Lung (tissue), 11 donors: ENCODE measurements at regions not wholly inside any gene's neighbourhood (a gene's known extent, or its start where the extent isn't known, plus 50 kb on each side); places are given as distances from the start of the nearest gene placed in this dataset.

Experiments
- ATAC-seq: fragments of 200-7000 bp; cut with Tn5 transposase; one replicate; pipeline ENCODE4 v1.9.1; 2020; ENCODE audit warnings: moderate number of reproducible peaks; ENCODE audit not compliant: insufficient read depth, low FRiP score
- DNase-seq, 3 donors: peaks; one replicate each; pipeline ENCODE4 v3.0.0-alpha.2; 2013 to 2017
- H3K27ac ChIP-seq, 2 donors: one replicate each; pipeline ENCODE4 v1.5.1; 2013; ENCODE audit warnings: mild to moderate bottlenecking in 2 of 2, moderate library complexity in 2 of 2, control low read depth in 1 of 2, inconsistent platforms in 1 of 2, low read depth in 1 of 2, low read length in 1 of 2
- H3K27me3 ChIP-seq, 3 donors: one replicate each; pipeline ENCODE4 v1.5.1; 2013; ENCODE audit warnings: low read length in 2 of 3; ENCODE audit not compliant: control insufficient read depth in 3 of 3, insufficient read depth in 3 of 3
- H3K36me3 ChIP-seq, 4 donors: one replicate each; pipeline ENCODE4 v1.5.1; 2013; ENCODE audit warnings: low read length in 4 of 4, mild to moderate bottlenecking in 1 of 4, moderate library complexity in 1 of 4; ENCODE audit not compliant: control insufficient read depth in 4 of 4, insufficient read depth in 4 of 4
- H3K4me1 ChIP-seq, 5 donors: one replicate each; pipeline ENCODE4 v1.5.1; 2013; ENCODE audit warnings: low read length in 5 of 5, mild to moderate bottlenecking in 2 of 5, moderate library complexity in 1 of 5; ENCODE audit not compliant: control insufficient read depth in 5 of 5, insufficient read depth in 5 of 5
- H3K4me3 ChIP-seq: one replicate; pipeline ENCODE4 v1.5.1; 2013; ENCODE audit warnings: mild to moderate bottlenecking, control low read depth, moderate library complexity
- H3K9ac ChIP-seq, 2 donors: one replicate each; pipeline ENCODE4 v1.5.1; 2013; ENCODE audit warnings: low read length in 2 of 2, control low read depth in 1 of 2; ENCODE audit not compliant: insufficient read depth in 1 of 2
- H3K9me3 ChIP-seq, 4 donors: one replicate each; pipeline ENCODE4 v1.5.1; 2013; ENCODE audit warnings: low read length in 3 of 4, mild to moderate bottlenecking in 1 of 4, moderate library complexity in 1 of 4; ENCODE audit not compliant: control insufficient read depth in 4 of 4, insufficient read depth in 3 of 4
- CTCF ChIP-seq: IDR thresholded peaks from 2 replicates; pipeline ENCODE4 v1.5.1; 2012; ENCODE audit warnings: mild to moderate bottlenecking; ENCODE audit errors: control extremely low read depth, extremely low read depth
- WGBS, 2 donors: extraction: QIAGEN DNeasy Blood & Tissue Kit; methylation state at CpG; one replicate each; pipeline ENCODE4 v1.1.7; 2013; 5-methylcytosine and 5-hydroxymethylcytosine counted together
- donor health status: control.
- donor health status: control.
- donor health status: Bipolar disorder and iron deficiency.
- donor health status: healthy.
- donor health status: DM: yes; HTN: yes; CAD: no.

DNA sequence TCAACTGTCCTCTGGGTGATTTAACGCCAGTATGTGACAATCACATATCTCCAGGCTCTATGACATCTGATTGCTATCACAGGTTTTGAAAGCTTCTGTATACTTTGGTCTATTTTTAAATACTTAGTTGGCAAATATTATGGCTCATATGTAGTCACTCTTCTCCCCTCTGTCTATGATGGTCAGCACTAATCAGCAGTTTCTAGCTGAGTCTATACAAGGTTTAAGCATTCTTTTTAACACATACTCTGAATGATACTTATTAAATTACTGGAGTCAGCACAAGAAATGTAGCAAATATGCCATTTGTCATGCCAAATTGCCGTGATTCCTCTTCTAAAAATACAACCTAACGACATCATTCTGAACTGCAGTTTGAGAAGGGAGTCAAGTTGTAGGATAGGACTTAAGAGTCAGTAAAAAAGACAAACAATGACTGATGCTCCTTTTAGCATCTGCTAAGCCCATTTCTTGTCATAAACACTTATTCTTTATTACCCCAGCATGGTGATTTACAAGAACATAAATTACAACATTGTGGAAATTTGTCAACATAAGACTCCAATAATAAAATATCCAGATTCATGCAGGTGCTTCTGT lies 947.8 kb downstream of the XPNPEP1 start:
- Histone ChIP-seq H3K9me3 (peaks cover 0 to 6% (median 0%) of the 10 kb centered on the region in 4 donors), H3K4me1 (no peaks in the 10 kb centered on the region), H3K9ac (no peak overlapping the region), H3K4me3 (no peak overlapping the region), H3K36me3 (no peaks in the 10 kb centered on the region), H3K27me3 (no peaks in the 10 kb centered on the region), H3K27ac (no peak overlapping the region)
- ATAC-seq (no peak), DNase-seq (no peak)
- TF ChIP-seq CTCF, result no peak
- WGBS, 2 donors, result 63 to 71% methylated on average over 3 of the region's 3 CpGs

GRCh38 chr10:108970016-108970415 lies 953.3 kb downstream of the XPNPEP1 start:
- no peaks in the 10 kb centered on the region for H3K36me3 ChIP-seq
- H3K4me3 ChIP-seq, result no peak overlapping the region
- H3K27ac ChIP-seq, result no peak overlapping the region
- no peak for TF ChIP-seq CTCF
- H3K9me3 ChIP-seq, result peaks cover 0 to 2% (median 0%) of the 10 kb centered on the region in 4 donors
- H3K9ac ChIP-seq, result no peak overlapping the region
- ATAC-seq, result no peak
- peak; percentile 27 to 80 (median 63) for DNase-seq
- WGBS, 2 donors, result 30 to 52% methylated on average over 1 of the region's 1 CpG
- H3K27me3 ChIP-seq, result no peaks in the 10 kb centered on the region
- no peaks in the 10 kb centered on the region for H3K4me1 ChIP-seq

- H3K4me1 ChIP-seq, result no peaks in the 10 kb centered on the region
- TF ChIP-seq CTCF, result no peak
- DNase-seq (no peak), ATAC-seq (no peak)
- H3K27me3 ChIP-seq, result no peaks in the 10 kb centered on the region
- H3K4me3 ChIP-seq, result no peak overlapping the region
- H3K9me3 ChIP-seq, result peaks cover 0 to 2% (median 0%) of the 10 kb centered on the region in 4 donors
- no peak overlapping the region for H3K27ac ChIP-seq
- WGBS, 2 donors, result 85 to 91% methylated on average over 1 of the region's 1 CpG
- no peaks in the 10 kb centered on the region for H3K36me3 ChIP-seq
- no peak overlapping the region for H3K9ac ChIP-seq
These were observed 956.9 kb downstream of the XPNPEP1 start for GRCh38 chr10:108966411-108966810.

DNA sequence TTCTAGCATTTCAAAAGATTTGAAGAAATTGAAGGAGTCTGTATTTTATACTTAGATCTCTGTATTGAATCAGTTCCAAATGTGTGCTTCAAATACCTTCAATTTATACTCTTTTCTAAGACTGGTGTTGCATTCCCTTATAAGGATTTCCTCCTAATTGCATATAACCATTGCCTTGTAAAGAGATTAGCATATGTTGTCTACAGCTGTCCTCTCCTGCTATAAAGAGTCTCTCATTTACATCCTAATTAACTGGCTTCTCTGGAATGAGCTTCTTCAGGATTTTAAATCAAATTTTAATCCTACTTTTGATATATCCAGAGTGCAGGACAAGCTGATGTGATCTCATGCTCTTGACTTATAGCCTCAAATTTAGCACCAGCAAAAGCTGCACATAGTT lies 957.3 kb downstream of the XPNPEP1 start:
- H3K27me3 ChIP-seq, result no peaks in the 10 kb centered on the region
- no peak for TF ChIP-seq CTCF
- H3K9me3 ChIP-seq, result peaks cover 0 to 2% (median 0%) of the 10 kb centered on the region in 4 donors
- ATAC-seq (no peak), DNase-seq (no peak)
- H3K4me1 ChIP-seq, result no peaks in the 10 kb centered on the region
- no peak overlapping the region for H3K4me3 ChIP-seq
- no peaks in the 10 kb centered on the region for H3K36me3 ChIP-seq
- no peak overlapping the region for H3K27ac ChIP-seq
- H3K9ac ChIP-seq, result no peak overlapping the region
